ENCODE measurements at regions not wholly inside any gene's neighbourhood (a gene's known extent, or its start where the extent isn't known, plus 50 kb on each side); places are given as distances from the start of the nearest gene placed in this dataset.

DNA sequence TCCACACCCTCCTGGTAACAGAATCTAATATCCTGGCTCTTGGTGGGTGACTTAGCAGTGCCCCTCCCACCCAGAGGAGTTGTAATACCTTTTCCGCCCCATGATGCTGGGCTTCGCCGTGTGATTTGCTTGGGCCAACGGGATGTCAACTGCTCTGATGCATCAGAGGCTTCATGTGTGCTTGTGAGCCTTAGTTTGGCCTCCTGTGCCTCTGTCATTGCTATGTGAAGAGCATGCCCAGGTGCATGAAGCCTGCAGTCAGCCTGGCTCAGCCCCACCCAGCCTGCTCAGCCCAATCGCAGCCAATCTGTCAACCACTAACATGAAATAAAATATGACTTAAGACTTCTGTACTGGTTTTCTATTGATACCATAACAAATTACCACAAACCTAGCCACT is 201.2 kb upstream of the RPL38 start:
- H2AK5ac ChIP-seq (ENCODE audit: low read length), result no peak overlapping the region
- no peak overlapping the region for H3K56ac ChIP-seq (ENCODE audit: low read length)
- no peak for DNase-seq
- no peaks in the 10 kb centered on the region for H3K36me3 ChIP-seq (ENCODE audit: control insufficient read depth, insufficient read depth, low read length)
- H2BK120ac ChIP-seq (ENCODE audit: low read depth, low read length), result no peak overlapping the region
- no peaks in the 10 kb centered on the region for H3K4me1 ChIP-seq (ENCODE audit: control insufficient read depth, low read depth, low read length)
- H2BK15ac ChIP-seq (replicated peaks; ENCODE audit: low read depth), result no peak overlapping the region
- no peak overlapping the region for H3K9ac ChIP-seq (ENCODE audit: low read length)
- no peak overlapping the region for H2BK5ac ChIP-seq (ENCODE audit: low read length)
- H3K27ac ChIP-seq (ENCODE audit: low read depth, low read length), result no peak overlapping the region
- no peak overlapping the region for H3K4ac ChIP-seq (ENCODE audit: low read depth, low read length)
- H3K18ac ChIP-seq (ENCODE audit: low read length), result no peak overlapping the region
- no peak overlapping the region for H3K4me2 ChIP-seq (ENCODE audit: low read length)
- H4K5ac ChIP-seq (ENCODE audit: low read length), result no peak overlapping the region
- H3K79me1 ChIP-seq (ENCODE audit: low read length), result no peaks in the 10 kb centered on the region
- no peak overlapping the region for H3K4me3 ChIP-seq (ENCODE audit: low read length)
- H3K23ac ChIP-seq (ENCODE audit: low read length), result no peak overlapping the region
- H3K79me2 ChIP-seq (ENCODE audit: control insufficient read depth, insufficient read depth, low read length), result no peaks in the 10 kb centered on the region
- no peak overlapping the region for H4K8ac ChIP-seq (ENCODE audit: low read depth, low read length)
- no CpG with 5 or more reads among the region's 5 CpGs for WGBS (ENCODE audit: extremely low coverage, insufficient coverage, low lambda C conversion rate)
- no peaks in the 10 kb centered on the region for H3K27me3 ChIP-seq (ENCODE audit: insufficient read depth, low read length, poor library complexity)

DNA sequence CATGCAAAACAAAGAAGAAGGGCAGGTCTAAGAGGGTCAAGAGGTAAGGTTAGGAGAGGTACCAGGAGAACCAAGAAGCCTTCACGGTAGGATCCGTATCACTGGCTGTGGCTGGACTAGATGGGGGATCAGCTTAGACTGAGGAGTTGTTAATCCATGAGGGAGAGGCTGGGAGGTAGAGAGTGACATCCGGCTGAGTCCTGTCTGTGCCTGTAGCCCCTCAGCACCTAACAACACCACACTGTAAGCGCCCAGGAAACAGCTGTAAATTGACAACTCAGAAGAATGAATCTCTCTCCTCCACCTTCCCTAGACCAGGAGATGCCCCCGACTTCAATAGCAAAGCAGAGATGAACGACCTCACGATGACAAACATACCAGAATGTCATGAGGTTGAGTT is 199.4 kb upstream of the RPL38 start:
- Histone ChIP-seq H3K4ac (ENCODE audit: low read depth, low read length) (no peak overlapping the region), H3K27ac (ENCODE audit: low read depth, low read length) (no peak overlapping the region), H3K79me2 (ENCODE audit: control insufficient read depth, insufficient read depth, low read length) (no peaks in the 10 kb centered on the region), H3K27me3 (ENCODE audit: insufficient read depth, low read length, poor library complexity) (no peaks in the 10 kb centered on the region), H3K4me3 (ENCODE audit: low read length) (no peak overlapping the region), H3K79me1 (ENCODE audit: low read length) (no peaks in the 10 kb centered on the region), H4K8ac (ENCODE audit: low read depth, low read length) (no peak overlapping the region), H3K23ac (ENCODE audit: low read length) (peak overlapping the region; percentile 45), H3K36me3 (ENCODE audit: control insufficient read depth, insufficient read depth, low read length) (no peaks in the 10 kb centered on the region), H3K4me1 (ENCODE audit: control insufficient read depth, low read depth, low read length) (no peaks in the 10 kb centered on the region), H3K4me2 (ENCODE audit: low read length) (no peak overlapping the region), H2BK5ac (ENCODE audit: low read length) (no peak overlapping the region), H3K18ac (ENCODE audit: low read length) (no peak overlapping the region), H4K5ac (ENCODE audit: low read length) (no peak overlapping the region), H3K56ac (ENCODE audit: low read length) (no peak overlapping the region), H2BK15ac (replicated peaks; ENCODE audit: low read depth) (no peak overlapping the region), H3K9ac (ENCODE audit: low read length) (no peak overlapping the region), H2AK5ac (ENCODE audit: low read length) (no peak overlapping the region), H2BK120ac (ENCODE audit: low read depth, low read length) (no peak overlapping the region)
- WGBS (ENCODE audit: extremely low coverage, insufficient coverage, low lambda C conversion rate), result no CpG with 5 or more reads among the region's 7 CpGs
- DNase-seq, result no peak

DNA sequence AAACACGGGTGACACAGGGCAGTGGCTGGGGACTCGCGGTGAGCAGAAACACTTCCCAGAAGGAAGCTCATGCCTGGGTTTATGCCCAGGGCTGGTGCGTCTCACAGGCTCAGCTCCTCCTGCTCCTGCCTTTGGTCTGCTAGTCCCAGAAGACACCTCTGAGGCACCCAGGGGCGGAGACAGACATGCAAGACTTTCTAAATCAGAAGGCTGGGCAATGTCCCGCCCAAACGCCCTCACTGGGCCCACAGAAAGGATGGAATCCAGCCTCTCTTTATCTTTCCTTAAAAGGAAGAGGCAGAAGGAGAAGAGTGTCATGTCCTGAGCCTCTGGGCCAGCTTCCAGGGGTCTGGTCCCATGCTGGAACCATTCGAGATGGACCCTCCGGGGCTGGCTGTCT is 197.7 kb upstream of the RPL38 start:
- Histone ChIP-seq H3K27ac (ENCODE audit: low read depth, low read length) (no peak overlapping the region), H3K4me2 (ENCODE audit: low read length) (no peak overlapping the region), H2BK120ac (ENCODE audit: low read depth, low read length) (no peak overlapping the region), H4K8ac (ENCODE audit: low read depth, low read length) (no peak overlapping the region), H3K79me1 (ENCODE audit: low read length) (no peaks in the 10 kb centered on the region), H3K4me3 (ENCODE audit: low read length) (no peak overlapping the region), H3K9ac (ENCODE audit: low read length) (no peak overlapping the region), H3K23ac (ENCODE audit: low read length) (no peak overlapping the region), H3K27me3 (ENCODE audit: insufficient read depth, low read length, poor library complexity) (no peaks in the 10 kb centered on the region), H2BK5ac (ENCODE audit: low read length) (no peak overlapping the region), H3K79me2 (ENCODE audit: control insufficient read depth, insufficient read depth, low read length) (no peaks in the 10 kb centered on the region), H3K4ac (ENCODE audit: low read depth, low read length) (no peak overlapping the region), H2BK15ac (replicated peaks; ENCODE audit: low read depth) (no peak overlapping the region), H2AK5ac (ENCODE audit: low read length) (no peak overlapping the region), H3K36me3 (ENCODE audit: control insufficient read depth, insufficient read depth, low read length) (no peaks in the 10 kb centered on the region), H3K4me1 (ENCODE audit: control insufficient read depth, low read depth, low read length) (no peaks in the 10 kb centered on the region), H3K56ac (ENCODE audit: low read length) (no peak overlapping the region), H4K5ac (ENCODE audit: low read length) (no peak overlapping the region), H3K18ac (ENCODE audit: low read length) (no peak overlapping the region)
- WGBS (ENCODE audit: extremely low coverage, insufficient coverage, low lambda C conversion rate), result no CpG with 5 or more reads among the region's 9 CpGs
- DNase-seq, result no peak

DNA sequence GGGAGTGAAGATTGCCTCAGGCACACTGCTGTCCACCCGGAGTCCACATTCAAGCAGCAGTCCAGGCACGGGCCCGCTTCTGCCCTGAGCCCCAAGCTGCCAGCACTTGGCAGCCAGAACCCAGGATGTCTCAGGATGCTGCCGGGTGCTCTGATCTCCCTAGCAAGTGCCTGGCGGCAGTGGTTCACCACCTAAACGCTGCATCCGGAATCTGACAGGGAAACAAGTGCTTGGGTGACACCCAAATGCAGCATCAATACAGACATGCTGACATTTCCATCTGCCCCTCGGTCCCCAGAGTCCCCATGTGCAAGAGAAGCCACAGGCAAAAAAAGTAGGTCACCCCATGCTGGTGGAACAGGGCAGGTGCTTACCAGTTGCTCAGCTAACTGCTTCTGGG is 197.1 kb upstream of the RPL38 start:
- Histone ChIP-seq H2BK15ac (replicated peaks; ENCODE audit: low read depth) (no peak overlapping the region), H3K79me1 (ENCODE audit: low read length) (no peaks in the 10 kb centered on the region)

DNA sequence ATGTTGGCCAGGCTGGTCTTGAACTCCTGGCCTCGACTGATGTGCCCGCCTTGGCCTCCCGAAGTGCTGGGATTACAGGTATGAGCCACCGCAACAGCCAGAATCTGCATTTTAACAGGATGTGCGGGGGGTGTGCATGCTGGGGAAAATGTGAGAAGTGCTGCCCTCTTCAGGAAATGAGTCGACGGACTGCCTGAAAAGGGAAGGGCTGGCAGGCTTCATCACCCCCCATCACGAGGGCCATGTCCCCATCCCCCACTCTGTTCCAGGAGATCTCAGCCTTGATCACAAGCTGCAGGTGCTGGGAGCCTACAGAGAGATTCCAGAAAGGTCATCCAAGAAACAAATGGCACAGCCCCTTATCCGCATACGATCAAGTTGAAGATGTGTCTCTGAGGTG is 195.3 kb upstream of the RPL38 start:
- Histone ChIP-seq H3K79me1 (ENCODE audit: low read length) (no peaks in the 10 kb centered on the region), H4K8ac (ENCODE audit: low read depth, low read length) (no peak overlapping the region), H3K36me3 (ENCODE audit: control insufficient read depth, insufficient read depth, low read length) (no peaks in the 10 kb centered on the region), H2BK15ac (replicated peaks; ENCODE audit: low read depth) (no peak overlapping the region), H3K27me3 (ENCODE audit: insufficient read depth, low read length, poor library complexity) (no peaks in the 10 kb centered on the region), H3K9ac (ENCODE audit: low read length) (no peak overlapping the region), H2BK5ac (ENCODE audit: low read length) (no peak overlapping the region), H3K18ac (ENCODE audit: low read length) (no peak overlapping the region), H3K4me1 (ENCODE audit: control insufficient read depth, low read depth, low read length) (no peaks in the 10 kb centered on the region), H2AK5ac (ENCODE audit: low read length) (no peak overlapping the region), H3K4ac (ENCODE audit: low read depth, low read length) (no peak overlapping the region), H3K4me2 (ENCODE audit: low read length) (no peak overlapping the region), H3K56ac (ENCODE audit: low read length) (no peak overlapping the region), H3K23ac (ENCODE audit: low read length) (no peak overlapping the region), H3K27ac (ENCODE audit: low read depth, low read length) (no peak overlapping the region), H3K79me2 (ENCODE audit: control insufficient read depth, insufficient read depth, low read length) (no peaks in the 10 kb centered on the region), H2BK120ac (ENCODE audit: low read depth, low read length) (no peak overlapping the region), H3K4me3 (ENCODE audit: low read length) (no peak overlapping the region), H4K5ac (ENCODE audit: low read length) (no peak overlapping the region)
- DNase-seq, result peak; percentile 88
- no CpG with 5 or more reads among the region's 10 CpGs for WGBS (ENCODE audit: extremely low coverage, insufficient coverage, low lambda C conversion rate)

More for the DNA sequence above, 197.1 kb upstream of the RPL38 start:
- Histone ChIP-seq H3K18ac (ENCODE audit: low read length) (no peak overlapping the region), H3K56ac (ENCODE audit: low read length) (no peak overlapping the region), H3K4ac (ENCODE audit: low read depth, low read length) (no peak overlapping the region), H2BK5ac (ENCODE audit: low read length) (no peak overlapping the region), H3K27ac (ENCODE audit: low read depth, low read length) (no peak overlapping the region), H3K4me1 (ENCODE audit: control insufficient read depth, low read depth, low read length) (no peaks in the 10 kb centered on the region), H3K4me2 (ENCODE audit: low read length) (no peak overlapping the region), H3K36me3 (ENCODE audit: control insufficient read depth, insufficient read depth, low read length) (no peaks in the 10 kb centered on the region), H3K4me3 (ENCODE audit: low read length) (no peak overlapping the region), H2BK120ac (ENCODE audit: low read depth, low read length) (no peak overlapping the region), H3K23ac (ENCODE audit: low read length) (no peak overlapping the region), H4K8ac (ENCODE audit: low read depth, low read length) (no peak overlapping the region), H3K9ac (ENCODE audit: low read length) (no peak overlapping the region), H2AK5ac (ENCODE audit: low read length) (no peak overlapping the region), H3K27me3 (ENCODE audit: insufficient read depth, low read length, poor library complexity) (no peaks in the 10 kb centered on the region), H4K5ac (ENCODE audit: low read length) (no peak overlapping the region), H3K79me2 (ENCODE audit: control insufficient read depth, insufficient read depth, low read length) (no peaks in the 10 kb centered on the region)
- no CpG with 5 or more reads among the region's 8 CpGs for WGBS (ENCODE audit: extremely low coverage, insufficient coverage, low lambda C conversion rate)
- DNase-seq, result no peak

DNA sequence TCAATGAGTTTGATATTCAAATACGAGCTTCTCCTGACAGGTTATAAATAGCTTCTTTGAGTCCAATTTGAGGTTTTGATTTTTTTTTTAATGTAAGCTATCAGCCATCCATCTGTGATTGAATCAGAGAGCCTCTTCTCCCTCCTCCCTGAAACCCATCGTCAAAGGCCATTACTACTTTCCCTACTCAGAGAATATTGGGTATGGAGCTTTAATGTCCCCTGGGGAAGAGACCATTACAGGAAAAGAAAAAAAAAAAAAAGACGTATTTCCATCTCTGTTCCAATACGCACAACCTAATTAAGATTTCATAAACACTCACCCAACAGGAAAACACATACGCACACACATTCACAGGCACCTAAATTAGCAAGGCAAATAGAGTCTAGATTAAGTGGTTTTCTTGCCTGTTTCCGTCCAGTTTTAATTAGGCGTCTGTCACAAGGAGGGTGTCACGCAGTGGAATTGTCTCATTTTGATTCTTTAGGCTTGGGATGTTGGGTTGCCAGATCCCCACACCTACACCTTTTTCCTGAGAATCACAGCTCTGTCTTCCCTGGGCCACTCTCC is 194.3 kb upstream of the RPL38 start:
- no peak for DNase-seq
- no peak overlapping the region for H2BK120ac ChIP-seq (ENCODE audit: low read depth, low read length)
- no peak overlapping the region for H4K5ac ChIP-seq (ENCODE audit: low read length)
- no peaks in the 10 kb centered on the region for H3K79me2 ChIP-seq (ENCODE audit: control insufficient read depth, insufficient read depth, low read length)
- H3K56ac ChIP-seq (ENCODE audit: low read length), result no peak overlapping the region
- no peak overlapping the region for H3K4ac ChIP-seq (ENCODE audit: low read depth, low read length)
- H3K23ac ChIP-seq (ENCODE audit: low read length), result no peak overlapping the region
- no peak overlapping the region for H3K9ac ChIP-seq (ENCODE audit: low read length)
- no peak overlapping the region for H3K4me3 ChIP-seq (ENCODE audit: low read length)
- H3K27ac ChIP-seq (ENCODE audit: low read depth, low read length), result no peak overlapping the region
- no peaks in the 10 kb centered on the region for H3K27me3 ChIP-seq (ENCODE audit: insufficient read depth, low read length, poor library complexity)
- no peak overlapping the region for H2AK5ac ChIP-seq (ENCODE audit: low read length)
- H3K36me3 ChIP-seq (ENCODE audit: control insufficient read depth, insufficient read depth, low read length), result no peaks in the 10 kb centered on the region
- H3K4me2 ChIP-seq (ENCODE audit: low read length), result no peak overlapping the region
- no peak overlapping the region for H2BK5ac ChIP-seq (ENCODE audit: low read length)
- H4K8ac ChIP-seq (ENCODE audit: low read depth, low read length), result no peak overlapping the region
- H3K18ac ChIP-seq (ENCODE audit: low read length), result no peak overlapping the region
- WGBS (ENCODE audit: extremely low coverage, insufficient coverage, low lambda C conversion rate), result no CpG with 5 or more reads among the region's 8 CpGs
- no peaks in the 10 kb centered on the region for H3K4me1 ChIP-seq (ENCODE audit: control insufficient read depth, low read depth, low read length)
- no peak overlapping the region for H2BK15ac ChIP-seq (replicated peaks; ENCODE audit: low read depth)
- H3K79me1 ChIP-seq (ENCODE audit: low read length), result no peaks in the 10 kb centered on the region

Measured in mesendoderm (in vitro differentiated cells).